IPS-NIHi7 (cell line): ENCODE measurements at regions not wholly inside any gene's neighbourhood (a gene's known extent, or its start where the extent isn't known, plus 50 kb on each side); places are given as distances from the start of the nearest gene placed in this dataset.
"Not testable (repeated sequence)": the region's sequence is repeated elsewhere in the genome, so short reads cannot be mapped to it uniquely, and the experiment has no call there.

ENCODE experiments used
- DNase-seq: peaks from one replicate; pipeline ENCODE4 v3.0.0; 2012; ENCODE audit warnings: mixed read lengths; ENCODE audit errors: extremely low spot score

DNA sequence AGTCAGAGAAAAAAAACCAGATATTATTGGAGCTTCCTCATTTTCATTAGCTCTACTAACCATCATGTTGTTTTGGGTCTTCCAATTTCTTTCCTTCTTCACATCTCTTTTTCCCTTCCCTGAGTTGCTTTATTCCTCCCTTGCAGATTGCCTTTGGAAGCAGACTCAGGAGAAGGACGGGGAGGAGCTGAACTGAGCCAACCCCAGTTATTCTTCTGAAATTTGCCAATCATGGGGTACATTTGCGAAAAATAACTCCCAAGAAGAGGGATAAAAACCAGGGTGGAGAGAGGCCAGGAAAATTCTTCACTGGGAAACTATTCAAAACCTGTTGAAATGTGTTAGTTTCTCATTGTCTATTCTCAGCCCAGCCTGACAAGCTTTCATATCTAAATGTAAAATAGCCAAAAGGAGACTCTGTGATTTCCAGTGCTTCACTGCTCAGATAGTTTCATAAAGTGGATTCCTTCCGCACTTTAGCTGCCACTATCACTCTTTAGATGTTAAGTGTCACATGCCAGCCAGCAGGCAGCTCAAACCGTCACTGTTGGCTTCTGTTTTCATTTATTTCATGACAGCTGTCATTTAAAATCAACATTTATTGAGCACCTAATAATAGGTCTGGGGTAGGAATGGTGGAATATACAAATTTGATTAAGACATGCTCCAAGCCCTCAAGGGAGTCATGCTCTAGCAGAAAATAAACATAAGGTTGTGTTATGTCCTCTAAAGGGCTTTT is 204.5 kb downstream of the SREK1 start:
- DNase-seq = no peak

DNA sequence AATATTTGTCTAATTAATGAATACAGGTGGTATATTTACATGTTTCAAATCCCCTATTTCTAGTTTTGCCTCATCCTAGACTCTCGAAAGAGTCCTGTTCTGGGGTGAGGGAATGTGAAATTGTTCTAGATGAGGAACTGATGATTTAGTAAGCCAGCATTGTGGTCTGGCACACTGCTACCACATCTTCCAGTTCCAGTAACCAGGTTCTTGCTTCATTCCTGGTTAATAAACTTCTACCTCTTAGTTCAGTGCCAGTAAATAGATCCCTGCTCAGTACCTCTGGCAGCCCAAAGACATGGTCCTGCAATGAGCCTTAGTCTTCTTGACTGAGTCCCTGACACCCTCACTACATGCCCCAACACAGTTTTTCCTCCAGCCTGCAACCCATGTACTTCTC is 207.7 kb downstream of the SREK1 start:
- no peak for DNase-seq

GRCh38 chr5:66353186-66353585 is 209.1 kb downstream of the SREK1 start:
- no peak for DNase-seq

GRCh38 chr5:66354422-66354821 is 210.3 kb downstream of the SREK1 start:
- DNase-seq = no peak

- no peak for DNase-seq
These were observed 212.0 kb downstream of the SREK1 start for GRCh38 chr5:66356011-66356565.

DNA sequence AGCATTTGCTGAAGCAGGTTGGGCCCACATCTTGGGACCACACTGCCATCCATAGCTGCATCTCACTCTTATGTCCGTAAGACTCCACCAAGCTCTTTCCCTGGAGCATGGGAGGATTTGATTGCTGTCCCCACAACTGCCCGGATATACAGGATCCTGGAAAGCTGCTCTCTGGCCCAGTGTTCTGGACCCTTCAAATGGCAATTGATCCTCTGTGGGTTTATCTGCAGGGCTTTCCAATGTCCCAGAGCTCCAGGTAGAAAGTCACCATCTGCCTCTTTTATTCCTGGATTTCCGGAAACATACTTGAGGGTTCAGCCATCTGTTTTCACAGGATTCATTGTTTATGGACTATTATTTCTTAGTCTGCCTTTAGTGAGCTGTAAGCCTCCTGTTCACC is 214.6 kb downstream of the SREK1 start:
- DNase-seq = no peak

DNA sequence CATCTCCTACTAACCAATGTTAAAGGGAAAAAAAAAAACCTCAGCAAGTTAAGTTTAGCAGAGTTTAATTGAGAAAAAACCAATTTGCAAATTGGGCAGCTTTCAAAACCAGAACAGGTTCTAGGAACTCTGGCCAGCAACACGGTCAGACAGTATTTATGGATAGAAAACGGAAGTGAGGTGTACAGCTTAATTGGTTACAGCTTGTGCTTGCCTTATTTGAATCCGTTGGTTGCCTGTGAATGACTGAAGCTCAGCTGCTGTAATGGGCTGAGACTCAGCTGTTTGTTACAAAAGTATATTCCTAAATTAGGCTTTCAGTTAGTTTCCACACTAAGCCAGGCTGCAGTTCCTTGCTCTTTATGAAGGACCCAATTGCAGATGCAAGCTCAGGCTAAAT is 217.0 kb downstream of the SREK1 start:
- no peak for DNase-seq

GRCh38 chr5:66362046-66362445 is 217.9 kb downstream of the SREK1 start:
- no peak for DNase-seq

DNA sequence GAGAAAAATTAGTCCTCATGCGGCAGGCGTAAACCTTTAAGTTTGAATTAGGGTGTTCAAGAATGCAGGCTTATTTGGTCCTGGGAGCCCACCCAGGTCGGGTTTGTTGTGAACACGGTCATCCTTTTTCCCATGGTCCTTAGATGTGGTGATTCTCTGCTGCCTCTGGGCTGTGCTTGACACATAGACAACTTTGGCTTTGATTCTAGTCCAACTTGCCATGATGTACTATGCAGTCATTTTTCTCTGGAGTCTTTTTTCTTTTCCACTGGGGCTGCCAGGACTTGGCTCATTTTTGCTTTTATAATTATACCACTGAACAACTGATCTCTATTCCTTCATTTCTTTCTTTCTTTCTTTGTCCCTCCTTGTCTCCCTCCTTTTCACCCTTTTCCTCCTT is 218.6 kb downstream of the SREK1 start:
- no peak for DNase-seq

GRCh38 chr5:66363097-66363496 is 219.0 kb downstream of the SREK1 start:
- DNase-seq = no peak

- DNase-seq = no peak
These were observed 220.1 kb downstream of the SREK1 start for GRCh38 chr5:66364186-66364585.

DNA sequence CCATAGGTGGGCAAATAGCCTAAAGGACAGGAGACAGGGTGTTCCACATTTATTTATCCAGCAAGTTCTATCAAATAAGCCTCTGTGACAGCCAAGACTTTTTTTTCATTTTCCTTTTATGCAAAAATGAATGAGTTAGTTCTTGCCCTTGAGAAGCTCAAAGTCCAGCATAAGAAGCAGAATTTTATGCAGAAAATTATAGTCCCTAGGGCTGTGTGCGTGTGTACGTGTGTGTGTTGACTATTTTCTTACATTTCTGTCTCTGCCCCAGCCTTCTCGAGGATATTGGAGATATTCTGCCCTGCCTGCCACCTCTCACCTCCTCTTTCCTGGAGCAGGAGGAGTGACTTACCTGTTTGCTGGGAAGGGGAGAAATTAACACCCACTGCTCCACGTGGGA is 221.9 kb downstream of the SREK1 start:
- DNase-seq = no peak

DNA sequence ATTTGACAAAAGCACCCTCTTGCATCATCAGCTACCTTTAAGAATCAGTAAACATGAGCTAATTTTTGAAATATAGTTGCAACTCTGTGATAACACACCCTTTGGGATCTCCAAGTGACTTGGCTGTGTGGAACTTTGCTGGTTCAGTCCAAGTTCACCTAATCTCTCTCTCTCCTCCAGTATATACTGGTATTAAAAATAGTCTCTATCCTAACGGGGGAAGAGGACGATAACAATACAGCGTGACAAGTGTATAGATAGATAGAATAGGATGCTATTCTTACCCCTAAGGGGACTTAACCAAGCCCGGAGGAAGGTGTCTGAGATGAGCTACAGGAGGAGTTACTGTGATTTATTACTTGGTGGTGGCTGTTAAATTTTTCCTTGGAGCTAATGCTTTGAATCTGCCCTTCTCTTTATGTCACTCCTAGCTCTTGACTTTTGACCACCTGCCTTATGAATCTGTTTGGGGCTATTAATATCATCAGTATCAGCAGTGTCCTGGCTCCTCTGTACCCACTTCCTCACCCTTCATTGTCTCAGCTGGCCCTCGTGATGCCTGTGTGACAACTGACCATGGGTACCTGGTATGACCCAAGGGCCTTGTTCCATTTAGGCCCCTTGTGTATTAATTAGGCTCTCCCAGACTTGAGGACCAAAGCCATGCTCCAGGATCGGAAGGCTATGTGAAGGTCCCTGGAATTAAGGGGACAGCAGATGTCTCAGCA is 223.9 kb downstream of the SREK1 start:
- no peak for DNase-seq

DNA sequence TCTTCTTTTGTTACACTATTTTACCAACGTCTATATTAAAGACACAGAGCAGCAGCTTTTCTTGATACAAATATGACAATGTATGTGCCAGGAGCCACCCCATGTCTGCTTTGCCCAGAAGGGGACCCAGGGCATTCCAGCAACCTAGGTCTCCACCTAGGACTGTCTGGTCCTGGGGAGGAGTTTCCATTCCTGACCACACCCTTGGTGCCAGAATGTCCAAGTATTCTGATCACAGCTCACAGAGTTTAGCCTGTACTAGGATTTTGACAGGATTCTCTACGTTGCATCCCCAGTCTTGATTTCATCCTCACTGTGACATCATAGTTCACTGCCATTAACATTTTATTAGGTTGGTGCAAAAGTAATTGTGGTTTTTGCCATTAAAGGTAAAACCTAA is 224.7 kb downstream of the SREK1 start:
- DNase-seq = no peak

DNA sequence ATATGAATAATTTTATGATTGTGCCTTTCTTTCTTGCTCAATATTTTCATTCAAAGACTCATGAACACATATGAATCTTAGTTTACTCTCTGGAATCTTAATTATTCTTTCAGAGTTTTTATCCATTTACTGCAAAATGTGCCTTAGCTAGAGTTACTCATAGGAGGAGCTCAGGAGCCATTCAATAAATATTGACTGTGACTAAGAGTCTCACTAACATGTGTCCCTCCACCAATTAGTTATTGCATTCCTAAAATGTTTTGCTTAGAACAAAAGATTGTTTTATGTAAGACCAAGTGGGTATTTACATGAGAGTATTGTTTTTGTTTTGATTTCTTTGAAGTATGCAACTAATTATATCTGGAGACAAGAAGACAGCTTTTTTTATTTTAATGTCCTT is 218.4 kb upstream of the MAST4 start:
- DNase-seq = no peak

DNA sequence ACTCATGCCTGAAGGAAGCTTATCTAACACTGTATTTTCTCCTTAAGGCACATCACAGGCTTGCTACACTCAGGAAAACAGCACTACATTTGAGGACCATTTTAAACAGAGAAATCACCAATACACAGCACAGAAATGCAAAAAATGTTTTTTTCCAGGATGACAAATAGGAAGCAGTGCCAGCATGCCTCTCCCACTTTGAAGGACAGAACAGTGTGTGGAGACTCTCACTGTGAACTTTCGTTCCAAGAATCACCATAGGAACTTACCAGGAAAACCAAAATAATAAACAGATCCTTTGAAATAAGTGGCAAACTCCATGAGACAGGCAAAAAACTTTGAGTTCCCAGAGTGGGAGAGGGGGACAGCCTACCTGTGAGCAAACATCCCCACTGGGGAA is 217.8 kb upstream of the MAST4 start:
- no peak for DNase-seq

- DNase-seq = no peak
These were observed 214.0 kb upstream of the MAST4 start for GRCh38 chr5:66382152-66382551.

DNA sequence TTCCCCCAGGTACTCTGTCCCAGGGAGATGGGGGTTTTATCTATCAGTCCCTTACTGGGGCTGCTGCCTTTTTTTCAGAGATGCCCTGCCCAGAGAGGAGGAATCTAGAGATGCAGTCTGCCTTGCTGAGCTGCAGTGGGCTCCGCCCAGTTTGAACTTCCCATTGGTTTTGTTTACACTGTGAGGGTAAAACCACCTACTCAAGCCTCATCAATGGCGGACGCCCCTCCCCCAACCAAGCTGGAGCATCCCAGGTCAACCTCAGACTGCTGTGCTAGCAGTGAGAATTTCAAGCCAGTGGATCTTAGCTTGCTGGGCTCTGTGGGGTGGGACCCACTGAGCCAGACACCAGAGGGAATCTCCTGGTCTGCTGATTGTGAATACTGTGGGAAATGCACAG is 191.0 kb upstream of the MAST4 start:
- not testable (repeated sequence) for DNase-seq

- no peak for DNase-seq
These were observed 189.3 kb upstream of the MAST4 start for GRCh38 chr5:66406761-66407336.

DNA sequence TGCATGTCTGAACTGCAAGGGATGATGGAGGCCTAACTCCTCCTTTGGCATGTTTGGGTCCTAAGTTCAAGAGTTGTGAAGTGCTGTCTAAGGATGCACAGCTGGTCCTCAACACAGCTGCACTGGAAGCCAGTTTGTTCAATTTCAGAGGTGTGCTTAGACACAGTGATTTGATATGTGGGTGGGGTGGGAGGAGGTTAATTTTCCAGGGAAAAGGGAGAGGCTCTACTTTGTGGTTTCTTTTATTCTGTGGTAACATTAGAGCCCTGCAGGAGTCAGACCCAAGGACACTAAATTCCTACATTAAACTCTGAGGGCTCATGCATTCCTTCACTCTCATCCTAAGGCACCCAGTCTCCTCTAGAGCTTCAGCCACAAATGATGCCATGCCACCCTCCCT is 188.4 kb upstream of the MAST4 start:
- no peak for DNase-seq

- DNase-seq = no peak
These were observed 187.6 kb upstream of the MAST4 start for GRCh38 chr5:66408576-66408975.

GRCh38 chr5:66410122-66410521 is 186.1 kb upstream of the MAST4 start:
- DNase-seq = no peak

GRCh38 chr5:66411701-66412100 is 184.5 kb upstream of the MAST4 start:
- no peak for DNase-seq
